ENCODE measurements at regions not wholly inside any gene's neighbourhood (a gene's known extent, or its start where the extent isn't known, plus 50 kb on each side); places are given as distances from the start of the nearest gene placed in this dataset.
A peak's percentile ranks its signal among the peaks of the same experiment; 100 is the strongest.

DNA sequence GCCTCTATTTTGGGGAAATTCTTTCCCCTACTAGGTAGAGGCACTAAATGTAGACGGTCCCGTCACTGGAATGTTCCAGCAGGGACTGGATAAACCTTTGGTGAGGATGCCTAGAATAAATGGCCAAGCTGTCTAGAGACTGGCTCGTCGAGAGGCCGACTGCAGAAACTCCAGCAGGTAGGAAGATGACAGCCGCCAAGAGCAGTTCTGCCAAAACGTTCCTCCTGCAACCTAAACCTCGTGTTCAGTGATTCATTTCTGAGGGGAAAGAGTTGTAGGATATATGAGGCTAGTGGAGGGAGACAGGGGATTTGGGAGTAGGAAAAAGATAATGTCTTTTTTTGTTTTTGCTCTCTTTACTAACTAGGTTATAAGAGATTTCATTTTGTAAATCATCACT lies 184.7 kb upstream of the GDF10 start:
- H3K4me1 Mint-ChIP-seq = peaks cover 4 to 14% (median 5%) of the 10 kb centered on the region in 4 donors
- POLR2A ChIA-PET = no interaction called here
- ATAC-seq = no peak
- no peaks in the 10 kb centered on the region for H3K27me3 Mint-ChIP-seq
- H3K9me3 Mint-ChIP-seq = no peaks in the 10 kb centered on the region
- DNase-seq = no peak
- no peaks in the 10 kb centered on the region for H3K36me3 Mint-ChIP-seq
- no peak overlapping the region for H3K4me3 Mint-ChIP-seq
- no peak overlapping the region for H3K27ac Mint-ChIP-seq

- no peaks in the 10 kb centered on the region for H3K9me3 Mint-ChIP-seq
- POLR2A ChIA-PET = no interaction called here
- H3K36me3 Mint-ChIP-seq = no peaks in the 10 kb centered on the region
- no peak overlapping the region for H3K4me3 Mint-ChIP-seq
- ATAC-seq = no peak
- H3K27ac Mint-ChIP-seq = peak overlapping the region in 1 of 10 donors; percentile 26
- no peaks in the 10 kb centered on the region for H3K27me3 Mint-ChIP-seq
- peaks cover 1 to 7% (median 3%) of the 10 kb centered on the region in 4 donors for H3K4me1 Mint-ChIP-seq
- DNase-seq = no peak
Observed at GRCh38 chr10:47116445-47116844, 183.6 kb upstream of the GDF10 start.

- Mint-ChIP-seq H3K4me3 (no peak overlapping the region), H3K36me3 (no peaks in the 10 kb centered on the region)
- POLR2A ChIA-PET = no interaction called here
Observed at GRCh38 chr10:47118326-47118725, 181.7 kb upstream of the GDF10 start.

GRCh38 chr10:47121336-47121735 lies 178.7 kb upstream of the GDF10 start:
- POLR2A ChIA-PET = no interaction called here
- H3K4me3 Mint-ChIP-seq = no peak overlapping the region

More at GRCh38 chr10:47118326-47118725, 181.7 kb upstream of the GDF10 start:
- H3K27me3 Mint-ChIP-seq = no peaks in the 10 kb centered on the region
- H3K4me1 Mint-ChIP-seq = peaks cover 0 to 4% (median 0%) of the 10 kb centered on the region in 4 donors
- H3K27ac Mint-ChIP-seq = no peak overlapping the region
- no peak for ATAC-seq
- no peak for DNase-seq
- peaks cover 0 to 3% (median 0%) of the 10 kb centered on the region in 9 donors for H3K9me3 Mint-ChIP-seq

DNA sequence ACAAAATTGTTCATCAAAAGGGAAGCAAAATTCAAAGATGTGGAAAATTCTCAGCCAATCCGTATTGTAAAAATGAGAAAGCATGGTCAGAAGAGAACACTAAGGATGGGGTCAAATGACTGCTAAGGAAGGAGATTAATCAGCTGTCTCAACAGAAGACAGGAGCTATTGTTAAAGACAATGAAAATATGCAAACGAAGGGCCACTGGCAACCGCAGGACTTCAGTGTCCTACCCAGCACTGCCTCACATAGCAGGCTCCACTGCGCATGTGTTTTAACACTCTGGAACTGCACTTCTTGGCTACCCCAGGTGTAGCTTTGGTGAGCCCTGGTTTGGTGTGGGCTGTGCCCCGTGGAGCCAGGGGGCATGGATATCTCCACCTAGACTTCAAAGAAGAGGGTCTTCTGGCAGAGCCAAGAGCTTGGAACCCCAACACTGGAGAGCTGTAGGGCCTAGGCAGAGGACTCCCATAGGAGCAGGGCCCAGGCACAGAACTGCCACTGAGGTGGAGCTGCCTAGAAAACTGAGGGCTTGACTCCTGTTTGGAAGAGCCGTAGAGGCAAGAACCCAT lies 176.2 kb upstream of the GDF10 start:
- Mint-ChIP-seq H3K27me3 (peaks cover 0 to 2% (median 0%) of the 10 kb centered on the region in 5 donors), H3K4me3 (no peak overlapping the region), H3K4me1 (peaks cover 0 to 5% (median 0%) of the 10 kb centered on the region in 4 donors), H3K36me3 (no peaks in the 10 kb centered on the region), H3K9me3 (peaks cover 0 to 6% (median 0%) of the 10 kb centered on the region in 9 donors), H3K27ac (no peak overlapping the region)
- no peak for ATAC-seq
- DNase-seq = no peak
- POLR2A ChIA-PET = interaction anchor here (0.6 kb wide), 1 partner anchor 44 kb away, joined by 4 read pairs; no protein-coding TSS in a partner anchor

More at GRCh38 chr10:47121336-47121735, 178.7 kb upstream of the GDF10 start:
- Mint-ChIP-seq H3K9me3 (peaks cover 0 to 6% (median 0%) of the 10 kb centered on the region in 9 donors), H3K27me3 (peaks cover 0 to 2% (median 0%) of the 10 kb centered on the region in 5 donors), H3K36me3 (no peaks in the 10 kb centered on the region), H3K27ac (no peak overlapping the region), H3K4me1 (peaks cover 0 to 7% (median 0%) of the 10 kb centered on the region in 4 donors)
- no peak for ATAC-seq
- DNase-seq = no peak

DNA sequence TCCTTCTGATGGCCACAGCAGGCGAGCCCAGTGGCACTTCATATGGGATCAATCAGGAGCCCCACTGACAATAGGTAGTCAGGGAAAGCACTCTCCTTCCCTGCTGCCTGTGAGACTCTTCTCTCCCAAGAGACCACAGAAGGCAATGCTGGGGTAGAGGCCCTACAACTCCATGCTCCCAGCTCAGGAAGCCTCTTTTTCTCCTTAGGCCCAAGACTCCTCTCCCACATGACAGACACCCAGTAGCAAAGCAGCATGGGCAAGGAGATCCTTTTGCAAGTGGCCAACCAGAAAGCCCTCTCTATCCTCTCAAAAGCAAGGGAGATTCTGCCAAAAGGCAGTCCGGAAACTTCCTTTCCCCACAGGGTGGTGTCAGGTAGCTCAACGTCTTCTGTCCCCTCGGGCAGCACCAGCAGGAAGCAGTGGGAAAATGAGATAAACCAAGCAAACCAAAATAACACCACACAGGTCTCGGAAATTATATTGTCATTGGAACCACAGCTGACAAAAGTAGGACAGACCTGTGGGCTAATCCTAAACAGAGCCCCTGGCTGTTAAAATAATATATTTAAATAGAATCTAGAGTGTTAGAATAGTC lies 172.7 kb upstream of the GDF10 start:
- Mint-ChIP-seq H3K36me3 (no peaks in the 10 kb centered on the region), H3K4me3 (no peak overlapping the region), H3K27me3 (peaks cover 0 to 2% (median 0%) of the 10 kb centered on the region in 5 donors), H3K4me1 (peaks cover 0 to 5% (median 0%) of the 10 kb centered on the region in 4 donors), H3K27ac (no peak overlapping the region), H3K9me3 (peaks cover 0 to 6% (median 2%) of the 10 kb centered on the region in 9 donors)
- no peak for ATAC-seq
- no peak for DNase-seq
- POLR2A ChIA-PET = no interaction called here

DNA sequence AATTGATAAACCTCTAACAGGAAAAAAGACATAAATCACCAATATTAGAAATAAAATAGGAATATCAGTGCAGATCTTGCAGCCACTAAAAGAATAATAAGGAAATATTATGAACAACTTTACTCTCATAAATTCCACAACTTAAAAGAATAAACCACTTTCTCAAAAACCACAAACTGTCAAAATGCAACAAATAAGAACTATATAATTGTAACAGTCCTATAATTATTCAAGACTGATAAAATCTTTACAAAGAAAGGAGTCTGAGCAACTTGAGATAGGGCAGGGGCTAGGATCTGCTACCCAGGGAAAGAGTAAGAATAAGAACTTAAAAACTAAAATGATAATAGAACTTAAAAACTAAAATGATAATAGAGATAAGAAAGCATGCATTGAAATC lies 169.5 kb upstream of the GDF10 start:
- H3K27ac Mint-ChIP-seq = no peak overlapping the region
- no peaks in the 10 kb centered on the region for H3K27me3 Mint-ChIP-seq
- no peak overlapping the region for H3K4me3 Mint-ChIP-seq
- no peaks in the 10 kb centered on the region for H3K36me3 Mint-ChIP-seq
- DNase-seq (no peak), ATAC-seq (no peak)
- peaks cover 0 to 3% (median 0%) of the 10 kb centered on the region in 9 donors for H3K9me3 Mint-ChIP-seq
- peaks cover 2 to 9% (median 7%) of the 10 kb centered on the region in 4 donors for H3K4me1 Mint-ChIP-seq
- POLR2A ChIA-PET = no interaction called here

DNA sequence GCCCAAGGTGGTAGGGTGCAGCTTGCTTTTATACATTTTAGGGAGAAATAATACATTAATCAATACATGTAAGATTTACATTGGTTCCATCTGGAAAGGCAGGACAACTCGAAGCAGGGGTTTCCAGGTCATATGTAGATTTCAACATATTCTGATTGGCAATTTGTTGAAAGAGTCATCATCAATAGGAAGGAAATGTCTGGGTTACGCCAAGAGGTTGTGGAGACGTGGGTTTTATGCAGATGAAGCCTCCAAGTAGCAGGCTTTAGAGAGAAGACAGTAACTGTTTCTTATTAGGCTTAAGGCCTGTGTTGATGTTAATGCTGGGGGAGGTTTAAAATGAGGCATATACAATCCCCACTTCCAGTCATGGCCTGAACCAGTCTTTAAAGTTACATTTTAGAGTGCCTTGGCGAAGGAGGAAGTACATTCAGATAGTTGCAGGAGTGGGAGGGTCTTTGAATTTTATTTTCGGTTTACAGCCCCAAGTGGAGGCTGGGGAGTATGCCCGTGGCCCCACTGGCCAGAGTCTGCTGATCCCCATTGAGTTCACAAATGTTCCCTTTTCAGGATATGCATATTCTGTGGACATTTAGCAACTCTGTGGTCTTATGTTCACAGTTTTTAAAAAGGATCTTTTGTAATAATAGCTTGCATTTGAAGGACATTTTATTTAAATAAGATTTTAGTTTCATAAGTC lies 166.0 kb upstream of the GDF10 start:
- DNase-seq = no peak
- POLR2A ChIA-PET = no interaction called here
- Mint-ChIP-seq H3K36me3 (no peaks in the 10 kb centered on the region), H3K27me3 (no peaks in the 10 kb centered on the region), H3K9me3 (peaks cover 0 to 2% (median 0%) of the 10 kb centered on the region in 9 donors), H3K4me3 (no peak overlapping the region), H3K4me1 (peaks cover 6 to 9% (median 7%) of the 10 kb centered on the region in 4 donors), H3K27ac (peak overlapping the region in 6 of 10 donors; percentile 1 to 58 (median 24))
- peak in 1 of 2 donors; percentile 33 for ATAC-seq

GRCh38 chr10:47136866-47137265 lies 163.1 kb upstream of the GDF10 start:
- no peaks in the 10 kb centered on the region for H3K36me3 Mint-ChIP-seq
- POLR2A ChIA-PET = no interaction called here
- H3K4me3 Mint-ChIP-seq = no peak overlapping the region
- H3K9me3 Mint-ChIP-seq = no peaks in the 10 kb centered on the region
- DNase-seq (no peak), ATAC-seq (no peak)
- peaks cover 6 to 9% (median 7%) of the 10 kb centered on the region in 4 donors for H3K4me1 Mint-ChIP-seq
- H3K27me3 Mint-ChIP-seq = no peaks in the 10 kb centered on the region
- H3K27ac Mint-ChIP-seq = peak overlapping the region in 1 of 10 donors; percentile 77

GRCh38 chr10:47137311-47137851 lies 162.6 kb upstream of the GDF10 start:
- H3K27ac Mint-ChIP-seq = no peak overlapping the region
- H3K4me3 Mint-ChIP-seq = no peak overlapping the region
- H3K27me3 Mint-ChIP-seq = no peaks in the 10 kb centered on the region
- ATAC-seq (no peak), DNase-seq (no peak)
- peaks cover 0 to 2% (median 0%) of the 10 kb centered on the region in 9 donors for H3K9me3 Mint-ChIP-seq
- POLR2A ChIA-PET = no interaction called here
- H3K4me1 Mint-ChIP-seq = peaks cover 6 to 9% (median 7%) of the 10 kb centered on the region in 4 donors
- H3K36me3 Mint-ChIP-seq = no peaks in the 10 kb centered on the region

DNA sequence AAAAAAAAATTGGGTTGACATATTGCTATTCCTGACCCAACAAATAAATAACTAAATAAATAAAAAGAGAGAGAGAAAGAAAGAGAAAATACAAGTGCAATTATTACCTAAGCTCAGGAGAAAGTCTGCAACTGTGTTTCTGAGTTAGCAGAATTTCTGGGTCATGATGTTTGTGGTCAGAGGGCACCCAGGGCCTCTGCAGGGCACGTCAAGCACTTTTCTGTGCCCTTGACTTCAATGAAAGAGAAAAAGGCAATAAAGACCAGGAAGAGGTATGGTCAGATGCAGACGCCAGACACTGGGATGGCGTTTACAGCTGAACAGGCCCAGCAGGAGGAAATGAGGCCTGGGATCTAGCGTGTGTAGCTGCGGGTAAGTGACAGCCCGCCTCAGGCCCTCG lies 160.9 kb upstream of the GDF10 start:
- POLR2A ChIA-PET = no interaction called here
- no peaks in the 10 kb centered on the region for H3K36me3 Mint-ChIP-seq
- no peaks in the 10 kb centered on the region for H3K27me3 Mint-ChIP-seq
- peaks cover 0 to 2% (median 0%) of the 10 kb centered on the region in 9 donors for H3K9me3 Mint-ChIP-seq
- H3K4me1 Mint-ChIP-seq = peaks cover 2 to 8% (median 5%) of the 10 kb centered on the region in 4 donors
- ATAC-seq = no peak
- H3K4me3 Mint-ChIP-seq = no peak overlapping the region
- peak overlapping the region in 2 of 10 donors; percentile 65 to 81 for H3K27ac Mint-ChIP-seq
- DNase-seq = no peak

DNA sequence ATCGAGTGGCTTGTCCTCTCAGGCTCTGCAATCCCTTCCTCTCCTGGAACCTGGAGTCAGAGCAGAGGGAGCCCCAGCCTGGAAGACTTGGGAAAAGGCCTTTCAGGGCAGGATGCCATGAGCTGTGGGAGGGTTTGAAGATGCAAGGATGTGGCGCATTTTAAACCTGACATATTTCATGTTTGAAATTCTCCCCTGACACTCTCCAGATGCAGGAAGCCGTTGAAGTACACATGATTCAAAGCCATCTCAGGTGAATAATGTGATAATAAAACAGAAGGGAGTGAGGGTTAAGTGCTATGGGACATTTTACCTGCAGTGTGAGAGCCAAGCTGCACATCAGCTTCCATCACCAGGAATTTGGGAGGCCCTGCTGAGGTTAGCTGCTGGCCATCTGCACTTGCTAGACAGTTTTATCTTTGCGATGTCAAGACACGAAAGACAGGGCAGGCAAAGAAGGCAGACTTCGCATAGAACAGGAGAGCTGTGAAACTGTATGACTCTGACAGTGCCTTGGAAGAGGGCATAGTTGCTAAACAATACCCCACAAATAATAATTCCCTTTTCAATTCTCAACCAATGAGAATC lies 159.1 kb upstream of the GDF10 start:
- Mint-ChIP-seq H3K27ac (no peak overlapping the region), H3K9me3 (peaks cover 0 to 2% (median 0%) of the 10 kb centered on the region in 9 donors), H3K4me3 (no peak overlapping the region), H3K4me1 (peaks cover 0 to 10% (median 7%) of the 10 kb centered on the region in 4 donors), H3K27me3 (no peaks in the 10 kb centered on the region), H3K36me3 (no peaks in the 10 kb centered on the region)
- POLR2A ChIA-PET = no interaction called here
- ATAC-seq = no peak
- DNase-seq = no peak

DNA sequence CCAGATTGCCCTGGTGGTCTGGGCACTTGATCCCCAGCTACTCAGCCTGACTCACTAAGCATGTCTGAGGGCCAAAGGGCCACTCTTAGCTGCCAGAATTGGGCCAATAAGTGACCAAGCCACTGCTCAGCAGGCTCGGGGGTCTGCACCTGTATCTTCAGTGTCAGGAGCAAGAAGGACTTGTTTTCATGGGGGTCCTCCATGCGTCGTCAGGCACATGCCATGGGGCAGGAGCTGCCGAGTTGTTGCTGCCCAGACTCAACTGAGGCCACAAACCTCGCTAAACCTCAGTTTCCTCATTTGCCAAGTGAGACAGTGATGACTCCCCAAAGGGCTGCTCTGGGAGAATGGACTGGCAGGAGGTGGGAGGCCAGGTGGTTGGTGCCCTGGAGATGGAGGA lies 158.6 kb upstream of the GDF10 start:
- POLR2A ChIA-PET = no interaction called here
- H3K4me1 Mint-ChIP-seq = peaks cover 0 to 13% (median 7%) of the 10 kb centered on the region in 4 donors
- DNase-seq = no peak
- H3K36me3 Mint-ChIP-seq = no peaks in the 10 kb centered on the region
- H3K27ac Mint-ChIP-seq = no peak overlapping the region
- H3K4me3 Mint-ChIP-seq = no peak overlapping the region
- H3K9me3 Mint-ChIP-seq = peaks cover 0 to 2% (median 0%) of the 10 kb centered on the region in 9 donors
- ATAC-seq = no peak
- H3K27me3 Mint-ChIP-seq = no peaks in the 10 kb centered on the region
